ENCODE measurements at regions not wholly inside any gene's neighbourhood (a gene's known extent, or its start where the extent isn't known, plus 50 kb on each side); places are given as distances from the start of the nearest gene placed in this dataset.

DNA sequence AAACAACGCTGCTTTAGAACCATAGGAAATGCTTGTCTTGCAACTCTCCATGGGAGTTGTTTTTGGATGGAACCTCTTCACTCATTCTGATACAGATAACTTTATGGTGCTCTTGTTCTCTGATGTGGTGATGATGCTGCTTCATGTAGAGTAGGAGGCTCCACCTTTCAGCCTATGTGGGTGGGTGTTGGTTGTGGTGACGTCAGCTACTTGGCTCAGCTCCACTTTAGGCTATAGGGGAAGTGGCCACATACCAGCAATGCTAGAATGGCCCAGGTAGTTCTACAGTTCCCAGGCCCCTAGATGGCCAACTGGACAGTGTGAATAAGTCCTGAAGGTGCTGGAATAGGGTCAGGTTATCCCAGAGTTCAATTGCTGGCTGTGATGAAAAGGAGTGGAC is 192.1 kb downstream of the TBX22 start:
- TF ChIP-seq YY1 (IDR thresholded peaks at IDR 0.05; ENCODE audit: low read depth, low read length): no peak
- TF ChIP-seq, protein P1, sequence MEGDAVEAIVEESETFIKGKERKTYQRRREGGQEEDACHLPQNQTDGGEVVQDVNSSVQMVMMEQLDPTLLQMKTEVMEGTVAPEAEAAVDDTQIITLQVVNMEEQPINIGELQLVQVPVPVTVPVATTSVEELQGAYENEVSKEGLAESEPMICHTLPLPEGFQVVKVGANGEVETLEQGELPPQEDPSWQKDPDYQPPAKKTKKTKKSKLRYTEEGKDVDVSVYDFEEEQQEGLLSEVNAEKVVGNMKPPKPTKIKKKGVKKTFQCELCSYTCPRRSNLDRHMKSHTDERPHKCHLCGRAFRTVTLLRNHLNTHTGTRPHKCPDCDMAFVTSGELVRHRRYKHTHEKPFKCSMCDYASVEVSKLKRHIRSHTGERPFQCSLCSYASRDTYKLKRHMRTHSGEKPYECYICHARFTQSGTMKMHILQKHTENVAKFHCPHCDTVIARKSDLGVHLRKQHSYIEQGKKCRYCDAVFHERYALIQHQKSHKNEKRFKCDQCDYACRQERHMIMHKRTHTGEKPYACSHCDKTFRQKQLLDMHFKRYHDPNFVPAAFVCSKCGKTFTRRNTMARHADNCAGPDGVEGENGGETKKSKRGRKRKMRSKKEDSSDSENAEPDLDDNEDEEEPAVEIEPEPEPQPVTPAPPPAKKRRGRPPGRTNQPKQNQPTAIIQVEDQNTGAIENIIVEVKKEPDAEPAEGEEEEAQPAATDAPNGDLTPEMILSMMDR (IDR thresholded peaks at IDR 0.05 in 2 of 3, conservative IDR thresholded peaks at IDR 0.05 in 1 of 3; ENCODE audit: control insufficient read depth in 2 of 3, extremely low read depth in 1 of 3, insufficient read depth in 1 of 3, low read depth in 3 of 3, low read length in 3 of 3): no peak
- TF ChIP-seq ZNF24 (IDR thresholded peaks at IDR 0.05): no peak
- TF ChIP-seq, protein P2, sequence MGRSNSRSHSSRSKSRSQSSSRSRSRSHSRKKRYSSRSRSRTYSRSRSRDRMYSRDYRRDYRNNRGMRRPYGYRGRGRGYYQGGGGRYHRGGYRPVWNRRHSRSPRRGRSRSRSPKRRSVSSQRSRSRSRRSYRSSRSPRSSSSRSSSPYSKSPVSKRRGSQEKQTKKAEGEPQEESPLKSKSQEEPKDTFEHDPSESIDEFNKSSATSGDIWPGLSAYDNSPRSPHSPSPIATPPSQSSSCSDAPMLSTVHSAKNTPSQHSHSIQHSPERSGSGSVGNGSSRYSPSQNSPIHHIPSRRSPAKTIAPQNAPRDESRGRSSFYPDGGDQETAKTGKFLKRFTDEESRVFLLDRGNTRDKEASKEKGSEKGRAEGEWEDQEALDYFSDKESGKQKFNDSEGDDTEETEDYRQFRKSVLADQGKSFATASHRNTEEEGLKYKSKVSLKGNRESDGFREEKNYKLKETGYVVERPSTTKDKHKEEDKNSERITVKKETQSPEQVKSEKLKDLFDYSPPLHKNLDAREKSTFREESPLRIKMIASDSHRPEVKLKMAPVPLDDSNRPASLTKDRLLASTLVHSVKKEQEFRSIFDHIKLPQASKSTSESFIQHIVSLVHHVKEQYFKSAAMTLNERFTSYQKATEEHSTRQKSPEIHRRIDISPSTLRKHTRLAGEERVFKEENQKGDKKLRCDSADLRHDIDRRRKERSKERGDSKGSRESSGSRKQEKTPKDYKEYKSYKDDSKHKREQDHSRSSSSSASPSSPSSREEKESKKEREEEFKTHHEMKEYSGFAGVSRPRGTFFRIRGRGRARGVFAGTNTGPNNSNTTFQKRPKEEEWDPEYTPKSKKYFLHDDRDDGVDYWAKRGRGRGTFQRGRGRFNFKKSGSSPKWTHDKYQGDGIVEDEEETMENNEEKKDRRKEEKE (IDR thresholded peaks at IDR 0.05): no peak
- no peak for TF ChIP-seq EGR1 (IDR thresholded peaks at IDR 0.05; ENCODE audit: borderline replicate concordance in 1 of 2, low read depth in 2 of 2, low read length in 2 of 2)
- TF ChIP-seq POLR2AphosphoS5 (IDR thresholded peaks at IDR 0.05; ENCODE audit: low read length): no peak
- no peak for TF ChIP-seq EP300 (IDR thresholded peaks at IDR 0.05; ENCODE audit: borderline replicate concordance in 1 of 2, control insufficient read depth in 1 of 2, low read depth in 2 of 2, low read length in 2 of 2)
- no peak for TF ChIP-seq SIN3A (IDR thresholded peaks at IDR 0.05; ENCODE audit: low read depth, low read length)
- TF ChIP-seq CHD2 (IDR thresholded peaks at IDR 0.05; ENCODE audit: borderline replicate concordance, low read depth, low read length): no peak
- TF ChIP-seq POLR2A (IDR thresholded peaks at IDR 0.05; ENCODE audit: low read depth, low read length): no peak
- no peak for TF ChIP-seq BHLHE40 (IDR thresholded peaks at IDR 0.05; ENCODE audit: borderline replicate concordance in 1 of 2, low read depth in 2 of 2, low read length in 1 of 2)

Data from GM12878 (cell line).